ENCODE measurements at regions not wholly inside any gene's neighbourhood (a gene's known extent, or its start where the extent isn't known, plus 50 kb on each side); places are given as distances from the start of the nearest gene placed in this dataset.
"Not testable (repeated sequence)": the region's sequence is repeated elsewhere in the genome, so short reads cannot be mapped to it uniquely, and the experiment has no call there.

- no peaks in the 10 kb centered on the region for H3K27me3 Mint-ChIP-seq (ENCODE audit: insufficient read depth)
- intact Hi-C loops (cut with micrococcal nuclease): no loop called here
- DNase-seq (ENCODE audit: low spot score): no peak
Measured at GRCh38 chr1:79920960-79921669, 914.6 kb upstream of the ADGRL4 start.

GRCh38 chr1:79914896-79915295, 908.4 kb upstream of the ADGRL4 start:
- Mint-ChIP-seq H3K27me3 (ENCODE audit: insufficient read depth) (no peaks in the 10 kb centered on the region), H3K4me1 (ENCODE audit: low read depth) (no peaks in the 10 kb centered on the region), H3K27ac (no peak overlapping the region), H3K36me3 (ENCODE audit: low read depth) (no peaks in the 10 kb centered on the region), H3K4me3 (no peak overlapping the region), H3K9me3 (peaks cover 13% of the 10 kb centered on the region)
- DNase-seq (ENCODE audit: low spot score): no peak
- intact Hi-C loops (cut with micrococcal nuclease): no loop called here

More at GRCh38 chr1:79920960-79921669, 914.6 kb upstream of the ADGRL4 start:
- no peaks in the 10 kb centered on the region for H3K36me3 Mint-ChIP-seq (ENCODE audit: low read depth)
- H3K27ac Mint-ChIP-seq: no peak overlapping the region
- no peak overlapping the region for H3K4me3 Mint-ChIP-seq
- no peaks in the 10 kb centered on the region for H3K4me1 Mint-ChIP-seq (ENCODE audit: low read depth)
- H3K9me3 Mint-ChIP-seq: peaks cover 25% of the 10 kb centered on the region

- no peak for DNase-seq (ENCODE audit: low spot score)
- intact Hi-C loops (cut with micrococcal nuclease): no loop called here
- Mint-ChIP-seq H3K4me1 (ENCODE audit: low read depth) (no peaks in the 10 kb centered on the region), H3K36me3 (ENCODE audit: low read depth) (no peaks in the 10 kb centered on the region), H3K27me3 (ENCODE audit: insufficient read depth) (no peaks in the 10 kb centered on the region), H3K27ac (no peak overlapping the region), H3K4me3 (no peak overlapping the region), H3K9me3 (peaks cover 13% of the 10 kb centered on the region)
Measured at GRCh38 chr1:79912813-79913212, 906.3 kb upstream of the ADGRL4 start.

GRCh38 chr1:79903321-79903720, 896.8 kb upstream of the ADGRL4 start:
- no peak overlapping the region for H3K4me3 Mint-ChIP-seq

DNA sequence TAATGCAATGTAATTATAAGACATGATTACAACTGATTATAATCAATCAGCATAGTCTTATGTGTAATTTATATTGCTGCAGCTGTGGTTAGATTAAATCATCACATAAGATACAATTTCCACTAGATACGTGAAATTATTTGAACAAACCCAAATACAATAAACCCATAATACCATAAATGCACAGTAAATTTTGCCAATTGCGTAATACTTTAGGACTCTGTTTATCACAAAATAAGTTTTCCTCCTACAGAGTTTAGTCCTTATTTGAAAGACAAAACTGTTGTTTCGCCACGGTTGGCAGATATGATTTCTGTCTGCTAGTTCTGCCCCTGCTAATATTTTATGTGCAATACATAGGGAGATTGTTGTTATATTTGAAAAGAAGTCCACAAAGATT, 895.9 kb upstream of the ADGRL4 start:
- no peaks in the 10 kb centered on the region for H3K36me3 Mint-ChIP-seq (ENCODE audit: low read depth)
- no peaks in the 10 kb centered on the region for H3K27me3 Mint-ChIP-seq (ENCODE audit: insufficient read depth)
- H3K9me3 Mint-ChIP-seq: peaks cover 6% of the 10 kb centered on the region
- DNase-seq (ENCODE audit: low spot score): no peak
- no peaks in the 10 kb centered on the region for H3K4me1 Mint-ChIP-seq (ENCODE audit: low read depth)
- intact Hi-C loops (cut with micrococcal nuclease): no loop called here
- no peak overlapping the region for H3K27ac Mint-ChIP-seq
- H3K4me3 Mint-ChIP-seq: no peak overlapping the region

More at GRCh38 chr1:79903321-79903720, 896.8 kb upstream of the ADGRL4 start:
- Mint-ChIP-seq H3K9me3 (peaks cover 6% of the 10 kb centered on the region), H3K27ac (no peak overlapping the region), H3K36me3 (ENCODE audit: low read depth) (no peaks in the 10 kb centered on the region), H3K4me1 (ENCODE audit: low read depth) (no peaks in the 10 kb centered on the region), H3K27me3 (ENCODE audit: insufficient read depth) (no peaks in the 10 kb centered on the region)
- intact Hi-C loops (cut with micrococcal nuclease): no loop called here
- DNase-seq (ENCODE audit: low spot score): no peak

DNA sequence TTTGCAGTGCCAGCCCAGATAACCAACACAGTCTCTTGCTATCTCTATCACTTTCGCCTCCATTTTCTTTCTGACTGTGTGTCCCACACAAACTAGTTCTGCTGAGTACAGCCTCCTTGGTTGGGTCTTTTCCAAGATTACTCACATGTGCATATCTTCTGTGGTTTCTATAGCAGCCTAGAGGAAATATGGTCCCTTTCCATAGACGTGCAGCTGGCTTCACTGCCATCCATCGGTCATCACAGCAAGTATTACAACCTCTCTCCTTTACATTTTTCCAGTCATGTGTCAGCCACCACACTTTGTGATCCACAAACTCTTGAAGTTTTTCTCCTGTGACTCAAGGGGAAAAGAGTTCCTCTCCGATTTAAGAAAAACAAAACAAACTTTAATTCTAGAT, 893.4 kb upstream of the ADGRL4 start:
- H3K9me3 Mint-ChIP-seq: peaks cover 3% of the 10 kb centered on the region
- H3K4me1 Mint-ChIP-seq (ENCODE audit: low read depth): no peaks in the 10 kb centered on the region
- no peak for DNase-seq (ENCODE audit: low spot score)
- H3K27ac Mint-ChIP-seq: no peak overlapping the region
- intact Hi-C loops (cut with micrococcal nuclease): no loop called here
- no peak overlapping the region for H3K4me3 Mint-ChIP-seq
- H3K36me3 Mint-ChIP-seq (ENCODE audit: low read depth): no peaks in the 10 kb centered on the region
- H3K27me3 Mint-ChIP-seq (ENCODE audit: insufficient read depth): no peaks in the 10 kb centered on the region

GRCh38 chr1:79896140-79896539, 889.6 kb upstream of the ADGRL4 start:
- H3K36me3 Mint-ChIP-seq (ENCODE audit: low read depth): no peaks in the 10 kb centered on the region
- H3K4me1 Mint-ChIP-seq (ENCODE audit: low read depth): no peaks in the 10 kb centered on the region
- H3K27ac Mint-ChIP-seq: no peak overlapping the region
- no peak for DNase-seq (ENCODE audit: low spot score)
- intact Hi-C loops (cut with micrococcal nuclease): no loop called here
- H3K27me3 Mint-ChIP-seq (ENCODE audit: insufficient read depth): no peaks in the 10 kb centered on the region
- H3K4me3 Mint-ChIP-seq: no peak overlapping the region
- H3K9me3 Mint-ChIP-seq: peaks cover 11% of the 10 kb centered on the region

GRCh38 chr1:79895573-79895972, 889.0 kb upstream of the ADGRL4 start:
- Mint-ChIP-seq H3K27ac (no peak overlapping the region), H3K4me1 (ENCODE audit: low read depth) (no peaks in the 10 kb centered on the region), H3K4me3 (no peak overlapping the region), H3K36me3 (ENCODE audit: low read depth) (no peaks in the 10 kb centered on the region), H3K9me3 (peaks cover 11% of the 10 kb centered on the region), H3K27me3 (ENCODE audit: insufficient read depth) (no peaks in the 10 kb centered on the region)
- no peak for DNase-seq (ENCODE audit: low spot score)
- intact Hi-C loops (cut with micrococcal nuclease): no loop called here

DNA sequence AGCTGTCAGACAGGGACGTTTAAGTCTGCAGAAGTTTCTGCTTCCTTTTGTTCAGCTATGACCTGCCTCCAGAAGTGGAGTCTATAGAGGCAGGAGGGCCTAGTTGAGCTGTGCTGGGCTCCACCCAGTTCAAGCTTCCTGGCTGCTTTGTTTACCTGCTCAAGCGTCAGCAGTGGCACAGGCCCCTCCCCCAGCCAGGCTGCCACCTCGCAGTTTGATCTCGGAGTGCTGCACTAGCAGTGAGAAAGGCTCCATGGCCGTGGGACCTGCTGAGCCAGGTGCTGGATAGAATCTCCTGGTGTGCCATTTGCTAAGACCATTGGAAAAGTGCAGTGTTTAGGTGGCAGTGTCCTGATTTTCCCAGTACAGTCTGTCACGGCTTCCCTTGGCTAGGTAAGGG, 887.6 kb upstream of the ADGRL4 start:
- H3K27me3 Mint-ChIP-seq (ENCODE audit: insufficient read depth); H3K4me3 Mint-ChIP-seq; H3K36me3 Mint-ChIP-seq (ENCODE audit: low read depth); H3K27ac Mint-ChIP-seq; intact Hi-C loops (cut with micrococcal nuclease); H3K4me1 Mint-ChIP-seq (ENCODE audit: low read depth); DNase-seq (ENCODE audit: low spot score): not testable (repeated sequence)
- peaks cover 11% of the 10 kb centered on the region for H3K9me3 Mint-ChIP-seq

GRCh38 chr1:79887059-79887458, 880.5 kb upstream of the ADGRL4 start:
- H3K4me1 Mint-ChIP-seq (ENCODE audit: low read depth): no peaks in the 10 kb centered on the region
- no peaks in the 10 kb centered on the region for H3K27me3 Mint-ChIP-seq (ENCODE audit: insufficient read depth)
- no peak overlapping the region for H3K27ac Mint-ChIP-seq
- DNase-seq (ENCODE audit: low spot score): no peak
- H3K9me3 Mint-ChIP-seq: peaks cover 11% of the 10 kb centered on the region
- H3K36me3 Mint-ChIP-seq (ENCODE audit: low read depth): no peaks in the 10 kb centered on the region
- H3K4me3 Mint-ChIP-seq: no peak overlapping the region
- intact Hi-C loops (cut with micrococcal nuclease): no loop called here

GRCh38 chr1:79885101-79885500, 878.6 kb upstream of the ADGRL4 start:
- intact Hi-C loops (cut with micrococcal nuclease): no loop called here
- H3K36me3 Mint-ChIP-seq (ENCODE audit: low read depth): no peaks in the 10 kb centered on the region
- H3K4me3 Mint-ChIP-seq: no peak overlapping the region

DNA sequence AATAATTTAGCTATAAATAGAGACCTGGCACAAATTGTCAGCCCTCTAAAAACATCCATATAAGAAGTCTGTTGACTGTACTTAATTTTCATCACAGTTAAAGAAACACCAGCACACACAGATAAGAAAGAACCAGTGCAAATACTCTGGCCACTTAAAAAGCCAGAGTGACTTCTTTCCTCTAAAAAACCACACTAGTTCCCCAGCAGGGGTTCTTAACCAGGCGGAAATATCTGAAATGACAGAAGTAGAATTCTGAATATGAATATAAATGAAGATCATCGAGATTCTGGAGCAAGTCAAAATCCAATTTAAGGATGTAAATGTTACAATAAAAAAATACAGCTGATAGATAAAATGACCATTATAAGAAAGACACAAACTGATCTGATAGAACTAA, 870.6 kb upstream of the ADGRL4 start:
- H3K4me1 Mint-ChIP-seq (ENCODE audit: low read depth): no peaks in the 10 kb centered on the region
- H3K4me3 Mint-ChIP-seq: no peak overlapping the region
- no peaks in the 10 kb centered on the region for H3K27me3 Mint-ChIP-seq (ENCODE audit: insufficient read depth)
- H3K9me3 Mint-ChIP-seq: peaks cover 28% of the 10 kb centered on the region
- H3K27ac Mint-ChIP-seq: no peak overlapping the region
- H3K36me3 Mint-ChIP-seq (ENCODE audit: low read depth): no peaks in the 10 kb centered on the region
- intact Hi-C loops (cut with micrococcal nuclease): no loop called here
- no peak for DNase-seq (ENCODE audit: low spot score)

More at GRCh38 chr1:79885101-79885500, 878.6 kb upstream of the ADGRL4 start:
- peaks cover 16% of the 10 kb centered on the region for H3K9me3 Mint-ChIP-seq
- H3K27ac Mint-ChIP-seq: no peak overlapping the region
- H3K4me1 Mint-ChIP-seq (ENCODE audit: low read depth): no peaks in the 10 kb centered on the region
- H3K27me3 Mint-ChIP-seq (ENCODE audit: insufficient read depth): no peaks in the 10 kb centered on the region
- DNase-seq (ENCODE audit: low spot score): no peak

- H3K27me3 Mint-ChIP-seq (ENCODE audit: insufficient read depth): no peaks in the 10 kb centered on the region
Measured at GRCh38 chr1:79875187-79875586, 868.7 kb upstream of the ADGRL4 start.

GRCh38 chr1:79874289-79874688, 867.8 kb upstream of the ADGRL4 start:
- intact Hi-C loops (cut with micrococcal nuclease): no loop called here
- Mint-ChIP-seq H3K4me1 (ENCODE audit: low read depth) (no peaks in the 10 kb centered on the region), H3K27ac (no peak overlapping the region), H3K4me3 (no peak overlapping the region), H3K36me3 (ENCODE audit: low read depth) (no peaks in the 10 kb centered on the region), H3K27me3 (ENCODE audit: insufficient read depth) (no peaks in the 10 kb centered on the region), H3K9me3 (peaks cover 21% of the 10 kb centered on the region)
- DNase-seq (ENCODE audit: low spot score): no peak

More at GRCh38 chr1:79875187-79875586, 868.7 kb upstream of the ADGRL4 start:
- Mint-ChIP-seq H3K9me3 (peaks cover 24% of the 10 kb centered on the region), H3K4me3 (no peak overlapping the region), H3K27ac (no peak overlapping the region), H3K36me3 (ENCODE audit: low read depth) (no peaks in the 10 kb centered on the region), H3K4me1 (ENCODE audit: low read depth) (no peaks in the 10 kb centered on the region)
- intact Hi-C loops (cut with micrococcal nuclease): no loop called here
- no peak for DNase-seq (ENCODE audit: low spot score)

Measured in activated T-helper 1 cell treated with anti-CD3 and anti-CD28 coated beads, Interleukin-12 subunit alpha, Interleukin-12 subunit beta, Interleukin-2, Interleukin-4 antibody, amounts not matched to agents 30 ng/mL and 10 ng/mL and 1 ng/mL, durations not matched to agents 14 hours and 24 hours and 36 hours (primary cell).